ENCODE measurements at regions not wholly inside any gene's neighbourhood (a gene's known extent, or its start where the extent isn't known, plus 50 kb on each side); places are given as distances from the start of the nearest gene placed in this dataset.
A peak's percentile ranks its signal among the peaks of the same experiment; 100 is the strongest.

GRCh38 chr2:5365871-5366461, 326.2 kb upstream of the SOX11 start:
- Mint-ChIP-seq H3K4me3 (ENCODE audit: unreplicated experiment) (no peak overlapping the region), H3K27ac (ENCODE audit: unreplicated experiment) (peak overlapping the region; percentile 56), H3K9me3 (ENCODE audit: unreplicated experiment) (no peaks in the 10 kb centered on the region), H3K36me3 (ENCODE audit: unreplicated experiment) (no peaks in the 10 kb centered on the region), H3K27me3 (ENCODE audit: unreplicated experiment) (no peaks in the 10 kb centered on the region), H3K4me1 (ENCODE audit: low read depth, unreplicated experiment) (peaks cover 25% of the 10 kb centered on the region)
- TF ChIP-seq, protein P1, sequence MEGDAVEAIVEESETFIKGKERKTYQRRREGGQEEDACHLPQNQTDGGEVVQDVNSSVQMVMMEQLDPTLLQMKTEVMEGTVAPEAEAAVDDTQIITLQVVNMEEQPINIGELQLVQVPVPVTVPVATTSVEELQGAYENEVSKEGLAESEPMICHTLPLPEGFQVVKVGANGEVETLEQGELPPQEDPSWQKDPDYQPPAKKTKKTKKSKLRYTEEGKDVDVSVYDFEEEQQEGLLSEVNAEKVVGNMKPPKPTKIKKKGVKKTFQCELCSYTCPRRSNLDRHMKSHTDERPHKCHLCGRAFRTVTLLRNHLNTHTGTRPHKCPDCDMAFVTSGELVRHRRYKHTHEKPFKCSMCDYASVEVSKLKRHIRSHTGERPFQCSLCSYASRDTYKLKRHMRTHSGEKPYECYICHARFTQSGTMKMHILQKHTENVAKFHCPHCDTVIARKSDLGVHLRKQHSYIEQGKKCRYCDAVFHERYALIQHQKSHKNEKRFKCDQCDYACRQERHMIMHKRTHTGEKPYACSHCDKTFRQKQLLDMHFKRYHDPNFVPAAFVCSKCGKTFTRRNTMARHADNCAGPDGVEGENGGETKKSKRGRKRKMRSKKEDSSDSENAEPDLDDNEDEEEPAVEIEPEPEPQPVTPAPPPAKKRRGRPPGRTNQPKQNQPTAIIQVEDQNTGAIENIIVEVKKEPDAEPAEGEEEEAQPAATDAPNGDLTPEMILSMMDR (IDR thresholded peaks at IDR 0.05; ENCODE audit: partially characterized antibody, unreplicated experiment): peak; percentile 98
- peak; percentile 96 for DNase-seq

DNA sequence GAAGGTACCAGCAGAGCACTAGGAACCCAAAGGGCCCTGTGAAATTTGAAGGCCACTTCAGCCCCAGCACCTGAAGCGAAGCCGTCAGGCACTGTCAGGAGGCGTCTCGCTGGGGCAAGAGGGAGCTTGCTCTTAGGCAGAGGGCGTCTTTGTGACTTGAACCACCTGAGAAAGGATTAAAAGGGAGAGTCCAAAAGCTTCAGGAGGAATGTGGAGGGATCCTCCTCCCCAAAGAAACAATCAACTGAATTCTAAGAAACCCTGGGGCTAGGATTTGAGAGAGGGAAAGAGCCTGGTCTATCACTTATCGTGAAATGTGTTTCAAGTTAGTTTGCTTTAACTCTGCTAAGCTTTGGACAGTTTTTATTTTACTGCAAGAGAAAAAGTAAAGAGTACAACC, 324.9 kb upstream of the SOX11 start:
- Mint-ChIP-seq H3K27ac (ENCODE audit: unreplicated experiment) (no peak overlapping the region), H3K4me1 (ENCODE audit: low read depth, unreplicated experiment) (peaks cover 22% of the 10 kb centered on the region), H3K36me3 (ENCODE audit: unreplicated experiment) (no peaks in the 10 kb centered on the region), H3K4me3 (ENCODE audit: unreplicated experiment) (no peak overlapping the region), H3K9me3 (ENCODE audit: unreplicated experiment) (peaks cover 1% of the 10 kb centered on the region), H3K27me3 (ENCODE audit: unreplicated experiment) (no peaks in the 10 kb centered on the region)
- DNase-seq: no peak
- TF ChIP-seq, protein P1 (IDR thresholded peaks at IDR 0.05; ENCODE audit: partially characterized antibody, unreplicated experiment): no peak

DNA sequence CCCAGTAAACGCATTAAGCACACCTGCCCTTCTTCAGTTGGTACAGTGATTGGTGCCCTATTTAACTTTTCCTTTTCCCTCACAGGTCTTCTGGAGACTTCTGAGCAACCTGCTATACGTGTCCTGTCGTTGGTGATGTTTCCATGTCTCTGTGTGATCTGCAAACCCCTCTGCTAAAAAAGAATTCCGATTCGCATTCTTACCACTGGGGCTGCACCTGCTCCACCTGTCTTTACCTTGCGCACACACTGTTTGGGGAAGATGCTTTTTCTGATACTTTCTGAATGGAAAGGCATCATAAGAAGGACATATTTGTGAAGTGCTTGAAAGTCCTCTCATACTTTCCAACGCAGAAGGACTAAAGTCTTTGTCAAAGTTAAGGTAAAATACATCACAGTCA, 323.9 kb upstream of the SOX11 start:
- Mint-ChIP-seq H3K27me3 (ENCODE audit: unreplicated experiment) (no peaks in the 10 kb centered on the region), H3K4me1 (ENCODE audit: low read depth, unreplicated experiment) (peaks cover 32% of the 10 kb centered on the region), H3K36me3 (ENCODE audit: unreplicated experiment) (no peaks in the 10 kb centered on the region), H3K9me3 (ENCODE audit: unreplicated experiment) (peaks cover 1% of the 10 kb centered on the region), H3K27ac (ENCODE audit: unreplicated experiment) (no peak overlapping the region), H3K4me3 (ENCODE audit: unreplicated experiment) (no peak overlapping the region)
- TF ChIP-seq, protein P1 (IDR thresholded peaks at IDR 0.05; ENCODE audit: partially characterized antibody, unreplicated experiment): no peak
- DNase-seq: no peak

DNA sequence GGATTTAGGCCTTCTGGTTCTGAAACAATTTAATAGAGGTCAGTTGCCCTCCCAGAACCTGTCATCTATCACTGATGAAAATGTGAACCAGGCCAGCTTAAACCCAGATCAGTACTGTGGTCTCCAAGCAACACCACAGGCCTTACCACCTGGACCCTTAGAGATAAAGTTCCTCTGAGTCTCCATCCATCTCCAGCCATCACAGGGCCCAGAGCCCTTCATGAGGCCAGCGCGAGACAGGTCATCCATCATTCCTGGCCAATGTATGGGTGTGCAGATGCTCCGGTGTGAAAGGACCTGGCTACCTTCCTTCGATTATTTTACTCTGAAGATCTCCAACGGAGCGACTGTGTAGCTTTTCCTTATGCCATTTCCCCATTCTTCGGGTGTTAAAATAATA, 322.7 kb upstream of the SOX11 start:
- Mint-ChIP-seq H3K27ac (ENCODE audit: unreplicated experiment) (no peak overlapping the region), H3K36me3 (ENCODE audit: unreplicated experiment) (no peaks in the 10 kb centered on the region), H3K9me3 (ENCODE audit: unreplicated experiment) (peaks cover 1% of the 10 kb centered on the region), H3K4me1 (ENCODE audit: low read depth, unreplicated experiment) (peaks cover 32% of the 10 kb centered on the region), H3K27me3 (ENCODE audit: unreplicated experiment) (no peaks in the 10 kb centered on the region), H3K4me3 (ENCODE audit: unreplicated experiment) (no peak overlapping the region)
- DNase-seq: no peak
- TF ChIP-seq, protein P1 (IDR thresholded peaks at IDR 0.05; ENCODE audit: partially characterized antibody, unreplicated experiment): no peak

DNA sequence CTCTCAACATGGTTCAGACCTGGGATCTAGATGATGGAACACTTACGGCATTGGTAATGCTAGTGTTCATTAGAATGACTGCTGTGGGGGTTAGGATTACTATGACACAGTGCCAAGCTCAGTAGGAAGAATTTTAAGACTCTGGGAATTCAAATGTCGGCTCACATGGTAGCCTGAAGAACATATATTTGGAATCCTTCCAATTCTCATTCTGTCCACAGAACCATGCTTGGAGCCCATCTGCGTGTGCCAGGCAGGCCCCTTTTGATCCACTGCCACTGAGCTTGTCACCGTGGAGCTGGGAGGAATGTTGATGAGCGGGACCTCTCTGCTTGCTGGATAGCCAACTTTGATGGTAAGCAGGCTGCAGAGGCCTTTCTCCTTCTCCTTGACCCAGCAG, 322.0 kb upstream of the SOX11 start:
- no peak for DNase-seq
- Mint-ChIP-seq H3K27me3 (ENCODE audit: unreplicated experiment) (no peaks in the 10 kb centered on the region), H3K36me3 (ENCODE audit: unreplicated experiment) (no peaks in the 10 kb centered on the region), H3K4me1 (ENCODE audit: low read depth, unreplicated experiment) (peaks cover 35% of the 10 kb centered on the region), H3K9me3 (ENCODE audit: unreplicated experiment) (peaks cover 1% of the 10 kb centered on the region), H3K27ac (ENCODE audit: unreplicated experiment) (no peak overlapping the region), H3K4me3 (ENCODE audit: unreplicated experiment) (no peak overlapping the region)
- TF ChIP-seq, protein P1 (IDR thresholded peaks at IDR 0.05; ENCODE audit: partially characterized antibody, unreplicated experiment): no peak
